Stomach (tissue), 8 donors: ENCODE measurements at regions not wholly inside any gene's neighbourhood (a gene's known extent, or its start where the extent isn't known, plus 50 kb on each side); places are given as distances from the start of the nearest gene placed in this dataset.
"Not testable (repeated sequence)": the region's sequence is repeated elsewhere in the genome, so short reads cannot be mapped to it uniquely, and the experiment has no call there.

Experiments
- DNase-seq, 2 donors: peaks; one replicate each; pipeline versions ENCODE4 v3.0.0 to v3.0.0-alpha.2; 2013 to 2019
- H3K27ac ChIP-seq, 5 donors: fragments of 200-600 bp in 4 of 5; sonication (generic) in 4 of 5; one replicate each; pipeline ENCODE4 v1.5.1; 2013 to 2019; ENCODE audit warnings: mild to moderate bottlenecking in 1 of 5, moderate library complexity in 1 of 5
- H3K27me3 ChIP-seq, 3 donors: fragments of 200-600 bp; sonication (generic); one replicate each; pipeline ENCODE4 v1.5.1; 2017 to 2019; ENCODE audit warnings: mixed run types in 1 of 3
- H3K36me3 ChIP-seq, 4 donors: fragments of 200-600 bp; sonication (generic); 1 replicate in 3 of 4; 2 replicates in 1 of 4; pipeline ENCODE4 v1.5.1; 2016 to 2019
- H3K4me1 ChIP-seq, 4 donors: fragments of 200-600 bp; sonication (generic); one replicate each; pipeline ENCODE4 v1.5.1; 2016 to 2019
- H3K4me3 ChIP-seq, 4 donors: fragments of 200-600 bp; sonication (generic) in 3 of 4; one replicate each; pipeline ENCODE4 v1.5.1; 2016 to 2019; ENCODE audit warnings: mild to moderate bottlenecking in 1 of 4
- H3K9me3 ChIP-seq, 4 donors: fragments of 200-600 bp; sonication (generic); one replicate each; pipeline ENCODE4 v1.5.1; 2016 to 2019
- EP300 ChIP-seq: sonication (generic); formaldehyde crosslinking; IDR thresholded peaks from one replicate; pipeline ENCODE4 v1.6.1; 2017; ENCODE audit warnings: antibody characterized with exemption
- POLR2A ChIP-seq, 4 donors: fragments of 450-650 bp; IDR thresholded peaks; one replicate each; pipeline ENCODE4 v1.6.1; 2016; ENCODE audit warnings: antibody characterized with exemption in 4 of 4, control low read depth in 2 of 4, mild to moderate bottlenecking in 1 of 4, moderate library complexity in 1 of 4
- POLR2AphosphoS5 ChIP-seq, 3 donors: sonication (generic); formaldehyde crosslinking; IDR thresholded peaks; one replicate each; pipeline ENCODE4 v1.6.1; 2016; ENCODE audit warnings: antibody characterized with exemption in 3 of 3
- WGBS, 5 donors: extraction: QIAGEN DNeasy Blood & Tissue Kit in 3 of 5; methylation state at CpG; one replicate each; pipeline versions ENCODE4 v1.1.5 to v1.1.7; 2013 to 2018; 5-methylcytosine and 5-hydroxymethylcytosine counted together
- intact Hi-C: fragments of 100-400 bp; cut with DNase I; formaldehyde crosslinking; loops from one replicate; pipeline ENCODE4 v1.15.1; 2023; ENCODE audit warnings: low total_unique reads
- TF ChIP-seq, protein P1 (sequence below), 7 experiments: fragments of 450-650 bp in 4 of 7; fragments of 200-600 bp in 3 of 7; sonication (generic) in 3 of 7; IDR thresholded peaks; one replicate each; pipeline ENCODE4 v1.5.1; 2016 to 2019; ENCODE audit warnings: antibody characterized with exemption in 7 of 7, control low read depth in 2 of 7, mild to moderate bottlenecking in 1 of 7
- donor health status: healthy with polysubstance abuse.
- donor health status: Bipolar disorder and iron deficiency.
- donor health status: healthy.

DNA sequence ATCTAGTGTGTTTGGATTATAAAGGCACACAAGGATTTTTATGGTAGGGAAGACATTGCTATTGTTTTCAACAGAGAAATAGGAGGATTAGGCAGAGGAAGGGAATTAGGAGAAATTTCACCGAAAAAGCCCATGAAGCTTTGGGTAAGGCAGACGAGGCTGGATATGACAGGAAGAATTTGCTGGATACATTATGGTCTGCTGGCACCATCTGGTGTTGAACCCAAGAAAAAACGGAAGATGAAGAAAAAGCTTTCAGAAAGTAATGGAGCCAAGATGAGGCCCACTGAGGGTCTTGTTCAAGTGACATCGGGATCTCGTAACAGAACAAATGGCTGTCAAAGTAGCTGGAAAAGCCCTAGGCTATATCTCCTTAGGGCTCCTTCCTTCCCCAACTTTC lies 56.5 kb downstream of the OR2J2 start:
- no peaks in the 10 kb centered on the region for H3K4me1 ChIP-seq
- no peak overlapping the region for H3K4me3 ChIP-seq
- H3K36me3 ChIP-seq = no peaks in the 10 kb centered on the region
- intact Hi-C loops = no loop called here
- TF ChIP-seq POLR2AphosphoS5 (IDR thresholded peaks at IDR 0.05) (no peak), EP300 (no peak), POLR2A (IDR thresholded peaks at IDR 0.05) (no peak)
- TF ChIP-seq, protein P1, sequence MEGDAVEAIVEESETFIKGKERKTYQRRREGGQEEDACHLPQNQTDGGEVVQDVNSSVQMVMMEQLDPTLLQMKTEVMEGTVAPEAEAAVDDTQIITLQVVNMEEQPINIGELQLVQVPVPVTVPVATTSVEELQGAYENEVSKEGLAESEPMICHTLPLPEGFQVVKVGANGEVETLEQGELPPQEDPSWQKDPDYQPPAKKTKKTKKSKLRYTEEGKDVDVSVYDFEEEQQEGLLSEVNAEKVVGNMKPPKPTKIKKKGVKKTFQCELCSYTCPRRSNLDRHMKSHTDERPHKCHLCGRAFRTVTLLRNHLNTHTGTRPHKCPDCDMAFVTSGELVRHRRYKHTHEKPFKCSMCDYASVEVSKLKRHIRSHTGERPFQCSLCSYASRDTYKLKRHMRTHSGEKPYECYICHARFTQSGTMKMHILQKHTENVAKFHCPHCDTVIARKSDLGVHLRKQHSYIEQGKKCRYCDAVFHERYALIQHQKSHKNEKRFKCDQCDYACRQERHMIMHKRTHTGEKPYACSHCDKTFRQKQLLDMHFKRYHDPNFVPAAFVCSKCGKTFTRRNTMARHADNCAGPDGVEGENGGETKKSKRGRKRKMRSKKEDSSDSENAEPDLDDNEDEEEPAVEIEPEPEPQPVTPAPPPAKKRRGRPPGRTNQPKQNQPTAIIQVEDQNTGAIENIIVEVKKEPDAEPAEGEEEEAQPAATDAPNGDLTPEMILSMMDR (IDR thresholded peaks at IDR 0.05) = no peak
- no peaks in the 10 kb centered on the region for H3K27me3 ChIP-seq
- no peak for DNase-seq
- WGBS, 5 donors = 71 to 82% (median 81%) methylated on average over 5 of the region's 5 CpGs
- no peak overlapping the region for H3K27ac ChIP-seq
- H3K9me3 ChIP-seq = no peaks in the 10 kb centered on the region

DNA sequence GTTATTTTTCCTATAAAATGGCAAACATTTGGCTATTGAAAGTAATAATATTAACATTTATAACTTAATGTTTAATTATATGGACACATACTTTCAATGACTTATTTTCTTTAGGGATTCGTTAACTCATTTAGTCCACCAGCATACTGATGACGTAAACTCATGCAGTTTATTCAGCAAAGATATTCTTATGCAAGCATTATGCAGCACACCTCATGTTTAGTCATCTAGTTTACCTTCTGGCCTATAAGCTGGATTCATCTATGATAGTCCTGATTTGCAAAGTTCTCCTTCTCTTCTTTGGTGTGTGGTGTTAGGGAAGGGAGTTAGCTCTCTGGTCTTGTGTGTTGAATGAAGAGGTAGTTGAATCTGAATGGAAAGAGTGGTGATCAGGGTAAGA lies 60.0 kb downstream of the OR2J2 start:
- Histone ChIP-seq H3K36me3 (no peaks in the 10 kb centered on the region), H3K4me3 (no peak overlapping the region), H3K27me3 (no peaks in the 10 kb centered on the region), H3K4me1 (no peaks in the 10 kb centered on the region), H3K9me3 (no peaks in the 10 kb centered on the region), H3K27ac (no peak overlapping the region)
- no peak for TF ChIP-seq POLR2AphosphoS5 (IDR thresholded peaks at IDR 0.05)
- no peak for TF ChIP-seq EP300
- TF ChIP-seq, protein P1 (IDR thresholded peaks at IDR 0.05) = no peak
- no peak for TF ChIP-seq POLR2A (IDR thresholded peaks at IDR 0.05)
- 80 to 92% (median 90%) methylated on average over 2 of the region's 2 CpGs for WGBS, 5 donors
- intact Hi-C loops = no loop called here
- no peak for DNase-seq

DNA sequence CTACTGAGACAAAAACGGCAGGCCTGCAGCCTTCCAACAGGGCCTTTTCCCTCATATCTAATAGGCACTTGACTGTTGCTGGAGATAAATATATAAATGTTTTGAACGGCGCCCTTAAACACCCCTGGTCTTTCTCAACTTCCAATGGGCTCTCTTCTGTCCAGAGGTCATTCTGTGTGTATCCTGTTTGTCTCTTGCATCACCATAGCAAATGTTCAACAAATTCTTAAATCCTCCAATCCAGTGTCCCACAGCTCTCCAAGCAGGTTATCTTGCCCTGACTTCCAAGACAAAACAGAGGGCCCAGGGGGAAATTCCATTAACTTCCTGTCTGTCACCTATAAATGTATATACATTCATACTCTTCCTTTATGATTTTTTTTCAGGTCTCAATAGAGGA lies 62.0 kb downstream of the OR2J2 start:
- no peaks in the 10 kb centered on the region for H3K36me3 ChIP-seq
- H3K4me3 ChIP-seq = no peak overlapping the region
- WGBS, 5 donors = 42 to 71% (median 67%) methylated on average over 3 of the region's 3 CpGs
- no peak for TF ChIP-seq POLR2AphosphoS5 (IDR thresholded peaks at IDR 0.05)
- no peak for TF ChIP-seq POLR2A (IDR thresholded peaks at IDR 0.05)
- TF ChIP-seq, protein P1 (IDR thresholded peaks at IDR 0.05) = no peak
- no peak for TF ChIP-seq EP300
- peaks cover 0 to under 1% (median 0%) of the 10 kb centered on the region in 4 donors for H3K9me3 ChIP-seq
- DNase-seq = no peak
- no peaks in the 10 kb centered on the region for H3K4me1 ChIP-seq
- intact Hi-C loops = no loop called here
- no peaks in the 10 kb centered on the region for H3K27me3 ChIP-seq
- H3K27ac ChIP-seq = no peak overlapping the region

DNA sequence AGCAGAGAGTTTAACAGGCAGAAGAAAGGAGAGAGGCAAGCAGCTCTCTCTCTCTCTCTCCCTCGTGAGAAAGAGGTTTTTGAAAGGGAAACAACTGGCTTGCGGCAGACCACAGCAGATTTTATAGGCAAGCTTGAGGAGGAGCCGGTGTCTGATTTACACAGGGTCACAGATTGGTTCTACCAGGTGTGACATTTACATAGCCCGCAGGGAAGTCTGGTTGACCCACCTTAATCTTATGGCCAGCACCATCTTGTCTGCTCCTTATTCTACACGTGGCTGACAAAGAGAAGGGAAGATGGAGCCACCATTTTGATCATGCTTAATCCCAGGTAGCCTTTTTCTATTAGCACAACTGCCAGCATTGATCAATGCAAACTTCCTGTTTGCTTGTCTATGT lies 65.4 kb downstream of the OR2J2 start:
- no peak for TF ChIP-seq POLR2A (IDR thresholded peaks at IDR 0.05)
- TF ChIP-seq POLR2AphosphoS5 (IDR thresholded peaks at IDR 0.05) = no peak
- intact Hi-C loops = no loop called here

DNA sequence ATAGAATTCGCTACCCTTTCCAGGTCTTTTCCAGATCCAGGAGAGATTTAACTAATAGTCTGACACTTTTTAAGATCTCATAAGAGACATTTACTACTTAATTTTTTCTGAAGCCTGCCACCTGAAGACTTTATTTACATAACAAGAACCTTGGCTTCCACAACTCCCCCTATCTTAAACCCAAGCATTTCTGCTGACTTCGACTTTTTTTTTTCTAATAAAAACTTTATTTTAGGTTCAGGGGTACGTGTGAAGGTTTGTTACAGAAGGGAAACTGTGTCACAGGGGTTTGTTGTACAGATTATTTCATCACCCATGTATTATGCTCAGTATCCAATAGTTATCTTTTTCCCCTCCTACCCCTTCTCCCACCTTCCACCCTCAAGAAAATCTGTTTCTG lies 64.9 kb upstream of the OR14J1 start:
- Histone ChIP-seq H3K9me3 (peaks cover 0 to 9% (median 0%) of the 10 kb centered on the region in 4 donors), H3K27ac (no peak overlapping the region), H3K4me3 (no peak overlapping the region), H3K36me3 (no peaks in the 10 kb centered on the region), H3K4me1 (no peaks in the 10 kb centered on the region), H3K27me3 (no peaks in the 10 kb centered on the region)
- intact Hi-C loops = no loop called here
- WGBS, 5 donors = 59 to 78% (median 67%) methylated on average over 3 of the region's 3 CpGs
- no peak for DNase-seq
- TF ChIP-seq POLR2AphosphoS5 (IDR thresholded peaks at IDR 0.05) (no peak), POLR2A (IDR thresholded peaks at IDR 0.05) (no peak), EP300 (no peak)
- TF ChIP-seq, protein P1 (IDR thresholded peaks at IDR 0.05) = no peak

More for the DNA sequence above, 65.4 kb downstream of the OR2J2 start:
- Histone ChIP-seq H3K9me3 (peaks cover 0 to 9% (median 0%) of the 10 kb centered on the region in 4 donors), H3K36me3 (no peaks in the 10 kb centered on the region), H3K4me1 (no peaks in the 10 kb centered on the region), H3K27me3 (no peaks in the 10 kb centered on the region), H3K4me3 (no peak overlapping the region), H3K27ac (no peak overlapping the region)
- 46 to 55% (median 50%) methylated on average over 5 of the region's 5 CpGs for WGBS, 5 donors
- DNase-seq = no peak

DNA sequence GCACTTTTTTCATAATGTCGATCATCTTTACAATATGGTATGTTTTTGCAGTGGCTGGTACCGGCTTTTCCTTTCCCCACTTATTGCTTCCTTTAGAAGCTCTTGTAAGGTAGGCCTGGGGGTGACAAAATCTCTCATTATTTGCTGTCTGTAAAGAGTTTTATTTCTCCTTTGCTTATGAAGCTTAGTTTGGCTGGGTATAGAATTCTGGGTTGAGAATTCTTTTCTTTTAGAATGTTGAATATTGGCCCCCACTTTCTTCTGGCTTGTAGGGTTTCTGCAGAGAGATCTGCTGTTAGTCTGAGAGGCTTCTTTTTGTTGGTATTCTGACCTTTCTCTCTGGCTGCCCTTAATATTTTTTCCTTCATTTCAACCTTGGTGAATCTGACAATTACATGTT lies 58.5 kb upstream of the OR14J1 start:
- H3K4me3 ChIP-seq, H3K36me3 ChIP-seq, H3K4me1 ChIP-seq, H3K27ac ChIP-seq, H3K27me3 ChIP-seq, intact Hi-C loops, DNase-seq: not testable (repeated sequence)
- H3K9me3 ChIP-seq = peaks cover 0 to 50% (median 27%) of the 10 kb centered on the region in 4 donors
- 87 to 96% (median 90%) methylated on average over 2 of the region's 2 CpGs for WGBS, 5 donors
